ENCODE measurements at regions not wholly inside any gene's neighbourhood (a gene's known extent, or its start where the extent isn't known, plus 50 kb on each side); places are given as distances from the start of the nearest gene placed in this dataset.

DNA sequence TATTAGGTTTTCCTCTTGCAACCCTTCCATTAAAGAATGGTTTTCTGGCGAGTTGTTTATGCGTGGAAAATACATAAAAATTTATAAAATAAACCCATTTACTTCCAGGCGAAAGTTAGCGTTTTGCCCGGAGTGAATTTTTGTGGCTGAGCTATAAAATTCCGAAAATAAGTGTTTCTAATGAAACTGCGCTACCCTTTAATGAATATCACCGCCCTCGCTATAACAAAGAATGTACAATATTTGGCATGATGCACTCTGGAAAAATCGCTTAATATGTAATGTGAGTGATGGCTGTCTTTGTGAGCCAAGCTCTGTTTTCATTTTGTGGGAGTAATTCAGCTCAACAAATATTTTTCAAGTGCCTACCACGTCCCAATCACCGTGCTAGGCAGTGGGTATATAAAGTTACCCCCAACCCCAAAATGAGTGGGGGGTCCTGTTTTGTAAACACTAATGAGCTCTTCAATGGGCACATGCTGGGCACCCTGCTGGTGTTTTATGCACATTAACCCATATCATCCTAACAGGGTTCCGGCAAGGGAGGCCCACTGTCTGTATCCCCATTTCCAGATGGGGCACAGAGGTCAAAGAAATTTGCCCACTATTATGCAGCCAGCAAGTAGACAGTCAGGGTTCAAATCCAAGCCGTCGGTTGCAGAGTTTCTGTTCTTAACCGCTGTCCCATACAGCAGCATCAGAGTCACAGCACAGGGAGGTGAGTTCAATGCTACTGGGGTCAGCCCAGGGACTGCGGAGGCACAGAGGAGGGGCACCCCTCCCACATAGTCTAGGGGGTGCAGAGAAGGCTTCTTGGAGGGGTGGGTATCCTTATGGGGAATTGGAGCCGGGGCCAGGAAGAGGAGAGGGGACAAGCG is 65.7 kb upstream of the STX18 start:
- Mint-ChIP-seq H3K27me3 (ENCODE audit: unreplicated experiment) (peaks cover 1% of the 10 kb centered on the region), H3K27ac (ENCODE audit: unreplicated experiment) (no peak overlapping the region), H3K4me3 (ENCODE audit: unreplicated experiment) (no peak overlapping the region), H3K36me3 (ENCODE audit: low read depth, unreplicated experiment) (peaks cover 3% of the 10 kb centered on the region), H3K4me1 (ENCODE audit: unreplicated experiment) (peaks cover 21% of the 10 kb centered on the region), H3K9me3 (ENCODE audit: unreplicated experiment) (no peaks in the 10 kb centered on the region)
- no peak for DNase-seq (ENCODE audit: low spot score)
- TF ChIP-seq, protein P1, sequence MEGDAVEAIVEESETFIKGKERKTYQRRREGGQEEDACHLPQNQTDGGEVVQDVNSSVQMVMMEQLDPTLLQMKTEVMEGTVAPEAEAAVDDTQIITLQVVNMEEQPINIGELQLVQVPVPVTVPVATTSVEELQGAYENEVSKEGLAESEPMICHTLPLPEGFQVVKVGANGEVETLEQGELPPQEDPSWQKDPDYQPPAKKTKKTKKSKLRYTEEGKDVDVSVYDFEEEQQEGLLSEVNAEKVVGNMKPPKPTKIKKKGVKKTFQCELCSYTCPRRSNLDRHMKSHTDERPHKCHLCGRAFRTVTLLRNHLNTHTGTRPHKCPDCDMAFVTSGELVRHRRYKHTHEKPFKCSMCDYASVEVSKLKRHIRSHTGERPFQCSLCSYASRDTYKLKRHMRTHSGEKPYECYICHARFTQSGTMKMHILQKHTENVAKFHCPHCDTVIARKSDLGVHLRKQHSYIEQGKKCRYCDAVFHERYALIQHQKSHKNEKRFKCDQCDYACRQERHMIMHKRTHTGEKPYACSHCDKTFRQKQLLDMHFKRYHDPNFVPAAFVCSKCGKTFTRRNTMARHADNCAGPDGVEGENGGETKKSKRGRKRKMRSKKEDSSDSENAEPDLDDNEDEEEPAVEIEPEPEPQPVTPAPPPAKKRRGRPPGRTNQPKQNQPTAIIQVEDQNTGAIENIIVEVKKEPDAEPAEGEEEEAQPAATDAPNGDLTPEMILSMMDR (IDR thresholded peaks at IDR 0.05; ENCODE audit: unreplicated experiment) = no peak

- Mint-ChIP-seq H3K4me3 (ENCODE audit: unreplicated experiment) (no peak overlapping the region), H3K4me1 (ENCODE audit: unreplicated experiment) (peaks cover 24% of the 10 kb centered on the region), H3K9me3 (ENCODE audit: unreplicated experiment) (no peaks in the 10 kb centered on the region), H3K36me3 (ENCODE audit: low read depth, unreplicated experiment) (peaks cover 3% of the 10 kb centered on the region), H3K27me3 (ENCODE audit: unreplicated experiment) (no peaks in the 10 kb centered on the region), H3K27ac (ENCODE audit: unreplicated experiment) (no peak overlapping the region)
- TF ChIP-seq, protein P1 (IDR thresholded peaks at IDR 0.05; ENCODE audit: unreplicated experiment) = no peak
- no peak for DNase-seq (ENCODE audit: low spot score)
Measured at GRCh38 chr4:4606321-4606720, 64.5 kb upstream of the STX18 start.

DNA sequence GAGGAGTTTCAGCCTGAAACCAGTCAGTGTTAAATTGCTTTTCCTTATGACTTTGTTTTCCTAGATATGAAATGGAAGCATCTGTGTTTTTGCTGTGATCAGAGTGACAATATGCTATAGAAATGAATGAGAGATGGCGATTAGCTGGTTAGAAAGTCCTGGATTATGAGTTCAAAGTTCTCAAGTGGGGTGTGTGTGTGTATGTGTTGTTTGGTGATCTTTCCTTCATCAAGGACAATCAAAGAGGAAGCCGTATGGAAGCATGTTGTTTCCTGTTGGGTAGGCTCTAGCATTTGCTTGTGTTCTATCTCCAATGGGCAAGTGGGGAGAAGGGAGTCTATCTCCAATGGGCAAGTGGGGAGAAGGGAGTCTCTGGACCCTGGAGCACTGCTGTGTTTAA is 64.0 kb upstream of the STX18 start:
- peaks cover 24% of the 10 kb centered on the region for H3K4me1 Mint-ChIP-seq (ENCODE audit: unreplicated experiment)
- no peaks in the 10 kb centered on the region for H3K9me3 Mint-ChIP-seq (ENCODE audit: unreplicated experiment)
- no peaks in the 10 kb centered on the region for H3K27me3 Mint-ChIP-seq (ENCODE audit: unreplicated experiment)
- peak overlapping the region; percentile 1 for H3K27ac Mint-ChIP-seq (ENCODE audit: unreplicated experiment)
- TF ChIP-seq, protein P1 (IDR thresholded peaks at IDR 0.05; ENCODE audit: unreplicated experiment) = no peak
- H3K4me3 Mint-ChIP-seq (ENCODE audit: unreplicated experiment) = peak overlapping the region; percentile 45
- peaks cover 3% of the 10 kb centered on the region for H3K36me3 Mint-ChIP-seq (ENCODE audit: low read depth, unreplicated experiment)
- DNase-seq (ENCODE audit: low spot score) = no peak

GRCh38 chr4:4603592-4603991 is 61.7 kb upstream of the STX18 start:
- TF ChIP-seq, protein P1 (IDR thresholded peaks at IDR 0.05; ENCODE audit: unreplicated experiment) = no peak
- Mint-ChIP-seq H3K27me3 (ENCODE audit: unreplicated experiment) (peaks cover 3% of the 10 kb centered on the region), H3K36me3 (ENCODE audit: low read depth, unreplicated experiment) (peaks cover 3% of the 10 kb centered on the region), H3K4me1 (ENCODE audit: unreplicated experiment) (peaks cover 24% of the 10 kb centered on the region), H3K9me3 (ENCODE audit: unreplicated experiment) (no peaks in the 10 kb centered on the region), H3K27ac (ENCODE audit: unreplicated experiment) (no peak overlapping the region), H3K4me3 (ENCODE audit: unreplicated experiment) (no peak overlapping the region)
- no peak for DNase-seq (ENCODE audit: low spot score)

DNA sequence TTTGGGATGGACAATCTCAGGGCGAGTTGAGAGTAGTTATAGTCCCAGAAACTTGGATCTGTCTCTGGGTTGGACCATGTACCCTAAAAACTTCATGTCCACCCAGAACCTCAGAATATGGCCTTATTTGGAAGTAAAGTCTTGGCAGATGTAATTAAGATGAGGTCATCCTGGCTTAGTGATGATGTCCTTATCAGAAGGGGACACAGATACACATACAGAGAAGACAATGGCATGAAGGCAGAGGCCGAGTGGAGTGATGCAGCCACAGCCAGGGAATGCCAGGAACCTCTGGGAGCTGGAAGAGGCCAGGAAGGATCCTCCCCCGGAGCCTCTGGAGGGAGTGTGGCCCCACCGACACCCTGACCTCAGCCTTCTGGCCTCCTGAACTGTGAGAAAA is 61.2 kb upstream of the STX18 start:
- Mint-ChIP-seq H3K9me3 (ENCODE audit: unreplicated experiment) (no peaks in the 10 kb centered on the region), H3K4me1 (ENCODE audit: unreplicated experiment) (peaks cover 24% of the 10 kb centered on the region), H3K36me3 (ENCODE audit: low read depth, unreplicated experiment) (peaks cover 3% of the 10 kb centered on the region), H3K27ac (ENCODE audit: unreplicated experiment) (no peak overlapping the region), H3K27me3 (ENCODE audit: unreplicated experiment) (peaks cover 3% of the 10 kb centered on the region), H3K4me3 (ENCODE audit: unreplicated experiment) (no peak overlapping the region)
- DNase-seq (ENCODE audit: low spot score) = no peak
- TF ChIP-seq, protein P1 (IDR thresholded peaks at IDR 0.05; ENCODE audit: unreplicated experiment) = no peak
